Stimulated activated CD4-positive, alpha-beta T cell treated with anti-CD3 and anti-CD28 coated beads, Interleukin-15, amount 100 ng/mL, for 1 hour (primary cell): ENCODE measurements at regions not wholly inside any gene's neighbourhood (a gene's known extent, or its start where the extent isn't known, plus 50 kb on each side); places are given as distances from the start of the nearest gene placed in this dataset.
"Not testable (repeated sequence)": the region's sequence is repeated elsewhere in the genome, so short reads cannot be mapped to it uniquely, and the experiment has no call there.

Source experiments
- DNase-seq, 2 donors: peaks; one replicate each; pipeline ENCODE4 v3.0.0-alpha.2; 2020; ENCODE audit warnings: low read depth in 1 of 2, low spot score in 1 of 2

- not testable (repeated sequence) for DNase-seq
Observed at GRCh38 chr1:157368941-157369340, 183.4 kb downstream of the FCRL5 start.

- no peak for DNase-seq
Observed at GRCh38 chr1:157368363-157368762, 184.0 kb downstream of the FCRL5 start.

GRCh38 chr1:157367870-157368269, 184.4 kb downstream of the FCRL5 start:
- no peak for DNase-seq

- DNase-seq: no peak
Observed at GRCh38 chr1:157367091-157367739, 185.1 kb downstream of the FCRL5 start.

GRCh38 chr1:157364612-157365011, 187.7 kb downstream of the FCRL5 start:
- no peak for DNase-seq

- no peak for DNase-seq
Observed at GRCh38 chr1:157363660-157364140, 188.6 kb downstream of the FCRL5 start.

- no peak for DNase-seq
Observed at GRCh38 chr1:157360023-157360390, 192.3 kb downstream of the FCRL5 start.

- DNase-seq: no peak
Observed at GRCh38 chr1:157359314-157360022, 192.8 kb downstream of the FCRL5 start.

GRCh38 chr1:157357111-157357510, 195.2 kb downstream of the FCRL5 start:
- DNase-seq: no peak

- no peak for DNase-seq
Observed at GRCh38 chr1:157356601-157357000, 195.7 kb downstream of the FCRL5 start.

GRCh38 chr1:157353546-157353945, 198.8 kb downstream of the FCRL5 start:
- DNase-seq: no peak

GRCh38 chr1:157352817-157353408, 199.4 kb downstream of the FCRL5 start:
- no peak for DNase-seq

GRCh38 chr1:157352216-157352615, 200.1 kb downstream of the FCRL5 start:
- DNase-seq: no peak

GRCh38 chr1:157351800-157352199, 200.5 kb downstream of the FCRL5 start:
- DNase-seq: not testable (repeated sequence)

GRCh38 chr1:157348538-157349480, 203.5 kb downstream of the FCRL5 start:
- no peak for DNase-seq

GRCh38 chr1:157347506-157347905, 204.8 kb downstream of the FCRL5 start:
- no peak for DNase-seq

GRCh38 chr1:157337785-157338184, 199.6 kb upstream of the ETV3 start:
- not testable (repeated sequence) for DNase-seq

- DNase-seq: no peak
Observed at GRCh38 chr1:157335056-157335455, 196.9 kb upstream of the ETV3 start.

GRCh38 chr1:157334041-157334440, 195.8 kb upstream of the ETV3 start:
- DNase-seq: no peak

- not testable (repeated sequence) for DNase-seq
Observed at GRCh38 chr1:157330177-157330576, 192.0 kb upstream of the ETV3 start.

- DNase-seq: not testable (repeated sequence)
Observed at GRCh38 chr1:157328120-157328519, 189.9 kb upstream of the ETV3 start.
